ENCODE measurements at regions not wholly inside any gene's neighbourhood (a gene's known extent, or its start where the extent isn't known, plus 50 kb on each side); places are given as distances from the start of the nearest gene placed in this dataset.
"Not testable (repeated sequence)": the region's sequence is repeated elsewhere in the genome, so short reads cannot be mapped to it uniquely, and the experiment has no call there.

DNA sequence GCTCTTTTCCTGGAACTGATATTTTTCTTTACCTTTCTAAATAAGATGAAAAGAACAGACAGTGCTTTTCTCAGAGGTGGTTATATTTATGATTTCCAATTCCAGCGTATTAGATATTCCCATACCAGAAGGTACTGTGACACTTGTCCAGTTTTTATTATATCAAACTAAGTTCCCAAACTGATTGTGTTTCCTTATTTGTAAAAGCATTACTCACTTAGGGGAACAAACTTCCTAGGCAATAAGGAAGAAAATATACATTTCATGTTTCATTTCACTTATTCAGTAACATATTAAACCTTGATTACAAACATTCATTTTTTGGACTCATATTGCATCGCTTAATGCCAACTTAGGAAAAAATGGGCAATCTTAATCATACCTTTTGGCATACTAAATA, 1480.0 kb upstream of the NUDT12 start:
- TF ChIP-seq, protein P1, sequence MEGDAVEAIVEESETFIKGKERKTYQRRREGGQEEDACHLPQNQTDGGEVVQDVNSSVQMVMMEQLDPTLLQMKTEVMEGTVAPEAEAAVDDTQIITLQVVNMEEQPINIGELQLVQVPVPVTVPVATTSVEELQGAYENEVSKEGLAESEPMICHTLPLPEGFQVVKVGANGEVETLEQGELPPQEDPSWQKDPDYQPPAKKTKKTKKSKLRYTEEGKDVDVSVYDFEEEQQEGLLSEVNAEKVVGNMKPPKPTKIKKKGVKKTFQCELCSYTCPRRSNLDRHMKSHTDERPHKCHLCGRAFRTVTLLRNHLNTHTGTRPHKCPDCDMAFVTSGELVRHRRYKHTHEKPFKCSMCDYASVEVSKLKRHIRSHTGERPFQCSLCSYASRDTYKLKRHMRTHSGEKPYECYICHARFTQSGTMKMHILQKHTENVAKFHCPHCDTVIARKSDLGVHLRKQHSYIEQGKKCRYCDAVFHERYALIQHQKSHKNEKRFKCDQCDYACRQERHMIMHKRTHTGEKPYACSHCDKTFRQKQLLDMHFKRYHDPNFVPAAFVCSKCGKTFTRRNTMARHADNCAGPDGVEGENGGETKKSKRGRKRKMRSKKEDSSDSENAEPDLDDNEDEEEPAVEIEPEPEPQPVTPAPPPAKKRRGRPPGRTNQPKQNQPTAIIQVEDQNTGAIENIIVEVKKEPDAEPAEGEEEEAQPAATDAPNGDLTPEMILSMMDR (conservative IDR thresholded peaks at IDR 0.05; ENCODE audit: low read depth, low read length), result no peak

DNA sequence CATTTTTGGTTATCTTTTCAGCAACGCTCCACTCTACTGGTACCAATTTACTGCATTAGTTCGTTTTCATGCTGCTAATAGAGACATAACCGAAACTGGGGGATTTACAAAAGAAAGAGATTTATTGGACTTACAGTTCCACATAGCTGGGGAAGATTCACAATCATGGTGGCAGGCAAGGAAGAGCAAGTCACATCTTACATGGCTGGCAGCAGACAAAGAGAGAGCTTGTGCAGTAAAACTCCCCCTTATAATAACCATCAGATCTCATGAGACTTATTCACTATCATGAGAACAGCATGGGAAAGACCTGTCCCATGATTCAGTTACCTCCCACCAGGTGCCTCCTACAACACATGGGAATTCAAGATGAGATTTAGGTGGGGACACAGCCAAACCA, 1474.2 kb upstream of the NUDT12 start:
- DNase-seq (ENCODE audit: low read depth), result not testable (repeated sequence)

More for the DNA sequence above, 1480.0 kb upstream of the NUDT12 start:
- DNase-seq (ENCODE audit: low read depth), result no peak
- H3K4me3 ChIP-seq (ENCODE audit: low read length), result no peak overlapping the region

DNA sequence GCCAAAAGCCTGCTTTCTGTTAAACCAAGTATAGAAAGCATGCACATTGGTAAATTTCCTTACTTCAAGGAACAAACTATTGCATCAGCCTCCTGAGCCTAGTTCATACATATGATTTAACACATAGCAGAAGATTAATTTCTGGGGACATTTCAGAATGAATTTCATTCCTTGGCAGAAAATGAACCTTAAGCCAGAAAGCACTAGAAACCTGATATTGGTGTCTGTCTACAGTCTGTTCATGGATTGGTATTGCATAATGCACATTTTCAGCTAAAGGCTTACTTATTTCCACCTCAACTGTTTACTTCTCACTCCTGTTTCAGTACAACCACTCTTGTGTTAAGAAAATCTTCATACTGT, 1471.8 kb upstream of the NUDT12 start:
- TF ChIP-seq, protein P1 (conservative IDR thresholded peaks at IDR 0.05; ENCODE audit: low read depth, low read length), result no peak
- no peak overlapping the region for H3K4me3 ChIP-seq (ENCODE audit: low read length)
- peak; percentile 17 for DNase-seq (ENCODE audit: low read depth)

More for the DNA sequence above, 1474.2 kb upstream of the NUDT12 start:
- not testable (repeated sequence) for H3K4me3 ChIP-seq (ENCODE audit: low read length)

DNA sequence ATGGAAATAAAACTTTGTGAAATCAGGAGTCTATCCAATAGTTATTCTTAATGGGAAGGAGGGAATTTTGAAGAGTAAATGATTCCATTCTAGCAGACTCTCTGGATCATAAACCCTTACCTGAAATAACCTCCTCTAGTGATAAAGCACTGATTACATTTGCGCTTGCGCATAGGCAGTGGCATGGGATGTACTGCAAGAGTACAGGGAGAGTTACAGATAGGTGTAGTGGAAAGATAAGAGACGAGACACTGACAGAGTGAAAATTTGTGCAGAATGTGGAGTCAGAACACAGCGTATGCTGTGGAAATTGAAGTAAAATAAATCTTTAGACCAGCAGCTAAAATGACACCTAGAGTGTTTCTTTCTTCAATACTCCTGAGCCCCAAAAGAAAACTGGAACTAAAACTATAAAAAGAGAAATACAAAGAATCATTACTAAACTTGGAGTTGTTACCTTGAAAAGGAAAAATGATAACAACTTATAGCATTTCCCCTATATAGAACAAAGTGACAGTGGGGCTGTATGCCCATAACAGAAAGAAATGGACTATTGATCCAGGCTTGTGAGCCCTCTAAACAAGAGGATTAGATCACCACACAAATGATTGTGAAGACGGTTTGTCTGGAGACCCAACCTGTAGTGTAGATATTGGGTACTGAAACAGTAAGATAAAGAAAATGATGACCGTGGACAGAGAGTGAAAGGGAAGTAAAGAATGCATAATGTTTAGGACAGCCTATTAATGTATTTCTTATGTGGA, 1471.2 kb upstream of the NUDT12 start:
- DNase-seq (ENCODE audit: low read depth), result no peak
- TF ChIP-seq, protein P1 (conservative IDR thresholded peaks at IDR 0.05; ENCODE audit: low read depth, low read length), result no peak
- no peak overlapping the region for H3K4me3 ChIP-seq (ENCODE audit: low read length)

DNA sequence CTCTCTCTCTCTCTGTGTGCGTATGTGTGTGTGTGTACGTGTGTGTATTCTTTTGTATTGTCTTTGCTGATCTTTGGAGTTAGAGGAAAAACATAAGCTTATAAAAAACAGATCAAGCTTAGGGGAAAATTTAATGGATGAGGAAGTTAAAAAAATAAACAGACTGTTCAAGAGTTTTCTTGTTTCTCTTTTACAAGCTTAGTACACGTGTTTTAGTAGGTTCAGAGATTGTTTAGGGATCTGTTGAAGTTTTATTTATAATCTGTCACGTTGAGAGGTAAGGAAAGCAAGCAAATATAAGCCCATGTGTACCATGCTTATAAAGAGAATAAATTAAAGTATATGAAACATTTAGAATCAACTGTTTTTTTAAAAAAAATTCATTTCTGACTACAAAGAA, 1470.3 kb upstream of the NUDT12 start:
- DNase-seq (ENCODE audit: low read depth), result no peak

DNA sequence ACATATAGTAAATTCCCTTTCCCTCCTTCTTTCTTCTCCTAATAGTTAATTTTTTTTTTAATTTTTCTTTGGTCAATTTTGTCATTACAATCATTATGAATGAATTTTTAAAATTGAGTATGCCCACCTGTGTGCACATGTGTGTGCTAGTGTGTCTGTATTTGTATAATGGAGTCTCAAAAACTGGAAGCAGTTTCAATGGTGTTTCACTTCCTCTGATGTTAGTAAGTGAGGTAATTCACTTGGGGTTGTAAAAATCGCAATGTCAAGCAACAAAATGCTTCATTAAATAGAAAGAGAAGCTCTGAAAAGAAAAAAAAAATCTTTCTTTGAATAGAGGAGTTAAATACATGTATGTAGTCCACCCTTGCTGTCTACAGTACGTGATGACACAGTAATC, 1467.6 kb upstream of the NUDT12 start:
- TF ChIP-seq, protein P1 (conservative IDR thresholded peaks at IDR 0.05; ENCODE audit: low read depth, low read length), result no peak
- no peak overlapping the region for H3K4me3 ChIP-seq (ENCODE audit: low read length)

More for the DNA sequence above, 1470.3 kb upstream of the NUDT12 start:
- no peak overlapping the region for H3K4me3 ChIP-seq (ENCODE audit: low read length)
- TF ChIP-seq, protein P1 (conservative IDR thresholded peaks at IDR 0.05; ENCODE audit: low read depth, low read length), result no peak

DNA sequence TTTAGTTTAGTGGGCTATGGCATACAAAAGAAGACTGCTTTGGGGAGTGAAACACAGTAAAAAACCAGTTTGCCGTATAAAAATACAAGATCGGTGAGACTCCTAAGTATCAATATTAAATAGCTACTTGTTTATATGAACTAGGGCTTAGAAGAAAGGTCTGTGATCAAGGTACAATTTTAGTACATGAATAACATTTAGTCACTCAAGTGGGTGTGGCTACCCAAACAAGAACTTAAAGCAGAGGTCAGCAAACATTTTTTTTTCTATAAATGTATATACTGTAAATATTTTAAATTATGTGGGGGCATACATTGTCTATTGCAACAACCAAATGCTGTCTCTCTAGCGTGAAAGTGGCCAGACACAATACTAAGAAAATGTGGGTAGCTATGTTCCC, 1452.5 kb upstream of the NUDT12 start:
- no peak overlapping the region for H3K4me3 ChIP-seq (ENCODE audit: low read length)
- no peak for DNase-seq (ENCODE audit: low read depth)
- TF ChIP-seq, protein P1 (conservative IDR thresholded peaks at IDR 0.05; ENCODE audit: low read depth, low read length), result no peak

More for the DNA sequence above, 1467.6 kb upstream of the NUDT12 start:
- no peak for DNase-seq (ENCODE audit: low read depth)
